Prostate gland (tissue), 2 donors: ENCODE measurements at regions not wholly inside any gene's neighbourhood (a gene's known extent, or its start where the extent isn't known, plus 50 kb on each side); places are given as distances from the start of the nearest gene placed in this dataset.

Source experiments
- POLR2A ChIP-seq: fragments of 450-650 bp; IDR thresholded peaks from one replicate; pipeline ENCODE4 v1.6.1; 2016; ENCODE audit warnings: antibody characterized with exemption, mild to moderate bottlenecking
- TF ChIP-seq, protein P1 (sequence below), 4 experiments: fragments of 200-600 bp in 2 of 4; fragments of 450-650 bp in 2 of 4; sonication (generic) in 2 of 4; IDR thresholded peaks; 1 replicate in 3 of 4; 2 replicates in 1 of 4; pipeline ENCODE4 v1.5.1; 2016 to 2019; ENCODE audit warnings: antibody characterized with exemption in 4 of 4, mild to moderate bottlenecking in 2 of 4, moderate library complexity in 2 of 4

DNA sequence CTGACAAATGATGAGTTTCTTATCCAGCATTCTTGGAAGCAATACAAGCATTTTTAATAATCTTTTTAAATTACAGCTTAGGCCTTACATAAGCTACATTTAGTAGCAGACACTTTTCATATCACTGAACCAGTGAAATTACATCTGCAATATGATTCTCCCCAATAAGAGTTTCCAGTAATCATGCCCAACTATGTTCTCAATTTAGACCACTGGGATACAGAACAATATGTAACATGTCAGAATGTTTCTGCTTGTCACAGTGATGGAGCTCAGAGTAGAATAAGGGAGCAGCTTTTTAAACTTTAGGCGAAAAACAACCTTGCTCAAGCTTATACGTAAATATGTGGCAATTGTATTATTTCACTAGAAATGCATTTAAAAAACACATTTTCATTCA is 1132.2 kb downstream of the FAT4 start:
- TF ChIP-seq, protein P1, sequence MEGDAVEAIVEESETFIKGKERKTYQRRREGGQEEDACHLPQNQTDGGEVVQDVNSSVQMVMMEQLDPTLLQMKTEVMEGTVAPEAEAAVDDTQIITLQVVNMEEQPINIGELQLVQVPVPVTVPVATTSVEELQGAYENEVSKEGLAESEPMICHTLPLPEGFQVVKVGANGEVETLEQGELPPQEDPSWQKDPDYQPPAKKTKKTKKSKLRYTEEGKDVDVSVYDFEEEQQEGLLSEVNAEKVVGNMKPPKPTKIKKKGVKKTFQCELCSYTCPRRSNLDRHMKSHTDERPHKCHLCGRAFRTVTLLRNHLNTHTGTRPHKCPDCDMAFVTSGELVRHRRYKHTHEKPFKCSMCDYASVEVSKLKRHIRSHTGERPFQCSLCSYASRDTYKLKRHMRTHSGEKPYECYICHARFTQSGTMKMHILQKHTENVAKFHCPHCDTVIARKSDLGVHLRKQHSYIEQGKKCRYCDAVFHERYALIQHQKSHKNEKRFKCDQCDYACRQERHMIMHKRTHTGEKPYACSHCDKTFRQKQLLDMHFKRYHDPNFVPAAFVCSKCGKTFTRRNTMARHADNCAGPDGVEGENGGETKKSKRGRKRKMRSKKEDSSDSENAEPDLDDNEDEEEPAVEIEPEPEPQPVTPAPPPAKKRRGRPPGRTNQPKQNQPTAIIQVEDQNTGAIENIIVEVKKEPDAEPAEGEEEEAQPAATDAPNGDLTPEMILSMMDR (IDR thresholded peaks at IDR 0.05): no peak
- no peak for TF ChIP-seq POLR2A
